HEK293T (cell line): ENCODE measurements at regions not wholly inside any gene's neighbourhood (a gene's known extent, or its start where the extent isn't known, plus 50 kb on each side); places are given as distances from the start of the nearest gene placed in this dataset.

Experiments used
- FOXM1 ChIP-seq: fragments of 450-650 bp; IDR thresholded peaks from 2 replicates; pipeline ENCODE4 v1.6.1; 2017; ENCODE audit warnings: mild to moderate bottlenecking, borderline replicate concordance
- HDGF ChIP-seq: fragments of 450-650 bp; IDR thresholded peaks from 2 replicates; pipeline ENCODE4 v1.6.1; 2017; ENCODE audit warnings: antibody characterized with exemption, borderline replicate concordance
- L3MBTL2 ChIP-seq: fragments of 450-650 bp; conservative IDR thresholded peaks from 2 replicates; pipeline ENCODE4 v1.6.1; 2016; ENCODE audit warnings: mild to moderate bottlenecking
- NFRKB ChIP-seq: fragments of 450-650 bp; IDR thresholded peaks from 2 replicates; pipeline ENCODE4 v1.6.1; 2016; ENCODE audit warnings: mild to moderate bottlenecking, moderate library complexity
- SP1 ChIP-seq: fragments of 450-650 bp; IDR thresholded peaks from 2 replicates; pipeline ENCODE4 v1.6.1; 2017
- SUZ12 ChIP-seq: fragments of 450-650 bp; IDR thresholded peaks from 2 replicates; pipeline ENCODE4 v1.6.1; 2016; ENCODE audit warnings: mild to moderate bottlenecking
- TARDBP ChIP-seq: fragments of 450-650 bp; IDR thresholded peaks from 2 replicates; pipeline ENCODE4 v1.6.1; 2016
- TF ChIP-seq, protein P1 (sequence below): fragments of 450-650 bp; IDR thresholded peaks from 2 replicates; pipeline ENCODE4 v1.6.1; 2016

DNA sequence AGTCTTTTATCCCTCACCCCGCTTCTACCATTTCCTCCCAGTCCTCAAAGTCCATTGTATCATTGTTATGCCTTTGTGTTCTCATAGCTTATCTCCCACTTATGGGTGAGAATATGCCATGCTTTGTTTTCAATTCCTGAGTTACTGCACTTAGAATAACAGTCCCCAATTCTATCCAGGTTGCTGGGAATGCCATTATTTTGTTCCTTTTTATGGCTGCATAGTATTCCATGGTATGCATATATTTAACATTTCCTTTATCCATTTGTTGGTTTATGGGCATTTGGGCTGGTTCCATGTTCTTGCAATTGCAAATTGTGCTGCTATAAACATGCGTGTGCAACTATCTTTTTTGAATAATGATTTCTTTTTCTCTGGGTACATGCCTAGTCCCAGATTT is 114.9 kb downstream of the VPREB1 start:
- TF ChIP-seq L3MBTL2 (no peak), TARDBP (no peak), SUZ12 (no peak), HDGF (no peak), SP1 (no peak), FOXM1 (no peak), NFRKB (no peak)
- TF ChIP-seq, protein P1, sequence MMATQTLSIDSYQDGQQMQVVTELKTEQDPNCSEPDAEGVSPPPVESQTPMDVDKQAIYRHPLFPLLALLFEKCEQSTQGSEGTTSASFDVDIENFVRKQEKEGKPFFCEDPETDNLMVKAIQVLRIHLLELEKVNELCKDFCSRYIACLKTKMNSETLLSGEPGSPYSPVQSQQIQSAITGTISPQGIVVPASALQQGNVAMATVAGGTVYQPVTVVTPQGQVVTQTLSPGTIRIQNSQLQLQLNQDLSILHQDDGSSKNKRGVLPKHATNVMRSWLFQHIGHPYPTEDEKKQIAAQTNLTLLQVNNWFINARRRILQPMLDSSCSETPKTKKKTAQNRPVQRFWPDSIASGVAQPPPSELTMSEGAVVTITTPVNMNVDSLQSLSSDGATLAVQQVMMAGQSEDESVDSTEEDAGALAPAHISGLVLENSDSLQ, result no peak
